ENCODE measurements at regions not wholly inside any gene's neighbourhood (a gene's known extent, or its start where the extent isn't known, plus 50 kb on each side); places are given as distances from the start of the nearest gene placed in this dataset.

DNA sequence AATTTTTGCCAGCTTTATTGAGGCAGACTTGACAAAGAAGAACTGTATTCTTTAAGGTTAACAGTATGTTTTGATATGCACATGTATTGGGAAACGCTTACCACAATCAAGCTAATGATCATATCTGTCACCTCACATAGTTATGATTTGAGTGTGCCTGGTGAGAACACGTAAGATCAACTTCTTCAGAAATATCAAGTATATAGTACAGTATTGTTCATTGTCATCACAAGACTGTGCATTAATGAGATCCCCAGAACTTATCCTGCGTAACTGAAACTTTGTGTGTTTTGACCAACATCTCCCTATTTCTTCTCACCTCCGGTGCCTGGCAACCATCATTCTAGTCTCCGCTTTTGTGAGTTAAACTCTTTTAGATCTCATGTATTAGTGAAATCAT, 756.4 kb upstream of the EEF2KMT start:
- TF ChIP-seq, protein P1, sequence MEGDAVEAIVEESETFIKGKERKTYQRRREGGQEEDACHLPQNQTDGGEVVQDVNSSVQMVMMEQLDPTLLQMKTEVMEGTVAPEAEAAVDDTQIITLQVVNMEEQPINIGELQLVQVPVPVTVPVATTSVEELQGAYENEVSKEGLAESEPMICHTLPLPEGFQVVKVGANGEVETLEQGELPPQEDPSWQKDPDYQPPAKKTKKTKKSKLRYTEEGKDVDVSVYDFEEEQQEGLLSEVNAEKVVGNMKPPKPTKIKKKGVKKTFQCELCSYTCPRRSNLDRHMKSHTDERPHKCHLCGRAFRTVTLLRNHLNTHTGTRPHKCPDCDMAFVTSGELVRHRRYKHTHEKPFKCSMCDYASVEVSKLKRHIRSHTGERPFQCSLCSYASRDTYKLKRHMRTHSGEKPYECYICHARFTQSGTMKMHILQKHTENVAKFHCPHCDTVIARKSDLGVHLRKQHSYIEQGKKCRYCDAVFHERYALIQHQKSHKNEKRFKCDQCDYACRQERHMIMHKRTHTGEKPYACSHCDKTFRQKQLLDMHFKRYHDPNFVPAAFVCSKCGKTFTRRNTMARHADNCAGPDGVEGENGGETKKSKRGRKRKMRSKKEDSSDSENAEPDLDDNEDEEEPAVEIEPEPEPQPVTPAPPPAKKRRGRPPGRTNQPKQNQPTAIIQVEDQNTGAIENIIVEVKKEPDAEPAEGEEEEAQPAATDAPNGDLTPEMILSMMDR (conservative IDR thresholded peaks at IDR 0.05; ENCODE audit: low read length), result no peak
- no peak for TF ChIP-seq EZH2phosphoT487 (IDR thresholded peaks at IDR 0.05; ENCODE audit: borderline replicate concordance, low read depth, low read length)
